Subcutaneous abdominal adipose tissue (tissue), 5 donors: ENCODE measurements at regions not wholly inside any gene's neighbourhood (a gene's known extent, or its start where the extent isn't known, plus 50 kb on each side); places are given as distances from the start of the nearest gene placed in this dataset.

Source experiments
- H3K27ac ChIP-seq: one replicate; pipeline ENCODE4 v1.7.0; 2013; ENCODE audit warnings: low read depth, mild to moderate bottlenecking, inconsistent platforms, low read length, moderate library complexity
- H3K27me3 ChIP-seq, 5 donors: one replicate each; pipeline ENCODE4 v1.7.0; 2013; ENCODE audit warnings: low read length in 5 of 5, inconsistent platforms in 1 of 5; ENCODE audit not compliant: control insufficient read depth in 5 of 5, insufficient read depth in 4 of 5
- H3K36me3 ChIP-seq, 5 donors: one replicate each; pipeline ENCODE4 v1.7.0; 2013; ENCODE audit warnings: low read length in 5 of 5; ENCODE audit not compliant: control insufficient read depth in 5 of 5, insufficient read depth in 5 of 5
- H3K4me1 ChIP-seq, 5 donors: one replicate each; pipeline ENCODE4 v1.7.0; 2013; ENCODE audit warnings: low read length in 5 of 5, mild to moderate bottlenecking in 3 of 5, moderate library complexity in 1 of 5; ENCODE audit not compliant: control insufficient read depth in 5 of 5, insufficient read depth in 5 of 5
- H3K4me3 ChIP-seq, 5 donors: one replicate each; pipeline ENCODE4 v1.7.0; 2013; ENCODE audit warnings: low read length in 5 of 5, low read depth in 1 of 5
- H3K9ac ChIP-seq, 5 donors: one replicate each; pipeline ENCODE4 v1.7.0; 2013; ENCODE audit warnings: low read length in 5 of 5, mild to moderate bottlenecking in 4 of 5, moderate library complexity in 3 of 5
- H3K9me3 ChIP-seq, 5 donors: one replicate each; pipeline ENCODE4 v1.7.0; 2013; ENCODE audit warnings: low read length in 5 of 5; ENCODE audit not compliant: control insufficient read depth in 5 of 5
- donor health status: healthy.
- donor health status: healthy.
- donor health status: healthy.
- donor health status: healthy.
- donor health status: healthy.

DNA sequence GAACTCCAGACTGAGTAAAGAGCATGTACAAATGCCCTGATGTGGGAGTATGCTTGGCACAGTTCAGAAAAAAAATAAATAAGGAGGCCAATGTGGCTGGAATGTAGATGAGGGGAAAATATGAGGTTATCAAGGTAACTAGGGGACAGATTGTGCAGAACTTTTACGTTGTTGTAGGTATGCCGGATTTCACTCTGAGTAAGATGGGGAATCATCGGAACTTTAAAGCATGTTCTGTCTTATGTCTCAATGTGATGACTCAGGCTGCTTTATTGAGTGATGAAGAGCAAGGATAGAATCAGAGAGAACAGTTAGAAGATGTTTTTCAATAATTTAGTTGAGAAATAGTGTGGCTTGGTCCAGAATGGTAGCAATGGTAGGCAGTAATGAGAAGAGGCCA lies 130.4 kb downstream of the C11orf87 start:
- H3K27ac ChIP-seq = no peak overlapping the region
- H3K4me1 ChIP-seq = peaks cover 0 to 6% (median 0%) of the 10 kb centered on the region in 5 donors

DNA sequence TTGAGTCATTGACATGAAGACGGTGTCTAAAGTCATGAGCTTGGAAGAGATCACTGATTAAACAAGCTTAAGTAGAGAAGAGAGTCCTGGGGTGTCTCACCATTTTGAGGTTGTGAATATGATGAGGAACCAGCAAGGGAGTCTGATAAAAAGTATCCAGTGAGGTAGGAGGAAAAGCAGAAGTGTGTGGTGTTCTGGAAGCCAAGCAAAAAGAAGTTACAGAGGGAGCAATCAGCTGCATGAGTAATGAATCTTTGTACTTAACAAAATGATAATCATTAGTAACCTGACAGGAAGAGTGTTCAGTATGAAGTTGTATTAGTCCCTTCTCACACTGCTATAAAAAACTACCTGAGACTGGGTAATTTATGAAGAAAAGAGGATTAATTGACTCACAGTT lies 131.3 kb downstream of the C11orf87 start:
- Histone ChIP-seq H3K27ac (no peak overlapping the region), H3K4me3 (no peak overlapping the region), H3K27me3 (no peaks in the 10 kb centered on the region), H3K9me3 (no peaks in the 10 kb centered on the region), H3K9ac (no peak overlapping the region), H3K4me1 (no peaks in the 10 kb centered on the region), H3K36me3 (no peaks in the 10 kb centered on the region)

More for the DNA sequence above, 130.4 kb downstream of the C11orf87 start:
- Histone ChIP-seq H3K36me3 (no peaks in the 10 kb centered on the region), H3K4me3 (no peak overlapping the region), H3K9ac (no peak overlapping the region), H3K27me3 (no peaks in the 10 kb centered on the region), H3K9me3 (no peaks in the 10 kb centered on the region)

DNA sequence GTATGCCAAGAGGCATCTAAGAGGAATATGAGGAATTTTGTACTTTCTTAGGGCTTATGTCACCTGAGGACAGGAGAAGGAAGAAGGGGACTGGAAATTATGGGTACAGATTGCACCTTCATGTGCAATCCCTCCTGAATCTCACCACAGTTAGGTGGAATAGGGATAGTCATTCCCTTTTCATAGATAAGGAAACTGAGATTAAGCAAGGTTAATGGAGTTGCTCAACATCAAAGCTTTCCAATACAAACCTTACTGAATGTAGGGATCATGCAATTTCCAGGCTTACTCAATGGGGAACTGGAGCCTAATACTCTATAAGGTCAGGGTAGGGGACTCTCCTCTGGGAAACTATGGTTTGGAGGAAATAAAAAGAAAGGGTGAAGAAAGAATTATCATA lies 133.0 kb downstream of the C11orf87 start:
- Histone ChIP-seq H3K27me3 (no peaks in the 10 kb centered on the region), H3K4me1 (no peaks in the 10 kb centered on the region), H3K27ac (no peak overlapping the region), H3K9ac (no peak overlapping the region), H3K9me3 (no peaks in the 10 kb centered on the region), H3K4me3 (no peak overlapping the region), H3K36me3 (no peaks in the 10 kb centered on the region)

- no peak overlapping the region for H3K4me3 ChIP-seq
- H3K4me1 ChIP-seq = no peaks in the 10 kb centered on the region
- H3K27me3 ChIP-seq = no peaks in the 10 kb centered on the region
- no peak overlapping the region for H3K27ac ChIP-seq
- no peaks in the 10 kb centered on the region for H3K36me3 ChIP-seq
- peaks cover 0 to 4% (median 0%) of the 10 kb centered on the region in 5 donors for H3K9me3 ChIP-seq
- no peak overlapping the region for H3K9ac ChIP-seq
Observed at GRCh38 chr11:109564241-109564640, 142.3 kb downstream of the C11orf87 start.

- no peak overlapping the region for H3K27ac ChIP-seq
- no peak overlapping the region for H3K9ac ChIP-seq
- H3K4me1 ChIP-seq = no peaks in the 10 kb centered on the region
- no peak overlapping the region for H3K4me3 ChIP-seq
- H3K9me3 ChIP-seq = no peaks in the 10 kb centered on the region
- no peaks in the 10 kb centered on the region for H3K27me3 ChIP-seq
- no peaks in the 10 kb centered on the region for H3K36me3 ChIP-seq
Observed at GRCh38 chr11:109582470-109582869, 160.5 kb downstream of the C11orf87 start.

DNA sequence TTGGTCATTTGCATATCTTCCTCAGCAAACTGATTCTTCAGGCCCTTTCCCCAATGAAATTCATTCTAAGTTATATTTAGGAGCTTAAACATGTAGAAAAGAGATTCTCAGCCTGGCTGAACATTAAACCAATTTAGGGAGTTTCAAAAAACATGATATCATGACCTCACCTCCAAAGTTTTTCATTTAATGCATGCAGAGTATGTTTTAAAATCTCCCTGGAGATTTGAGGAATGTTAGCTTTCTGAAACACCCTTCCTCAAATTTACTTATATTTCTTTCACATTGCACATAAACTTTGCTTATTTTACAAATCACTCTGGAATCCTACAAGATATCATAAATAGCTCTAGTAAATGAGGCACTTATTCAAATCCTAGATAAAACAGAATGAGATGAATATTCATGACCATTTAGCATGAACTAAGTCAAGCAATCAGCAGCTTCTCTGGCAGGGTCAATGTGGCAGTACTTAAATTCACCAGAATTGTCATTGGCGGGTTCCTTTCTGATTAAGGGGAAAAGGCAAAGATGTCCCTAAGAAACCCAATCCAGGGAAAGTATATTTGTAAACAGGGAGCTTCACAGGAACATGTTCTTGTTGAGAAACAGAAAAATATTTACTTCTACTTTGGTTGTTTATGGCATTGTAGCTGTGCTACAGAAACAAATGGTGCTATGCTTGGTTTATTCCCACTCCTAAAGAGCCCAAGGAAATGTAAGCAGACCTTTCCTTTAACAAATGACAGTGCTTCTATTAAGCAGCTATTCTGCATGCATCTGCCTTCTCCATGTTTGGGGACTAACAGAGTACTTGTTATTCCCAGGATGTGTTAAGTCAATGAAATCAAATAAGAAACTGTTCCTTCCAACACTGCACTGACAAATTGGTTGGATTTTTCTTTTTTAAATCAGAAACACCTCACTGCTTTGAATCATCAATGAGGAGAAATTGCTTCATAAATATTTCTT lies 162.3 kb downstream of the C11orf87 start:
- no peak overlapping the region for H3K9ac ChIP-seq
- H3K4me1 ChIP-seq = no peaks in the 10 kb centered on the region
- no peaks in the 10 kb centered on the region for H3K36me3 ChIP-seq
- H3K27ac ChIP-seq = no peak overlapping the region
- H3K9me3 ChIP-seq = no peaks in the 10 kb centered on the region
- no peak overlapping the region for H3K4me3 ChIP-seq
- no peaks in the 10 kb centered on the region for H3K27me3 ChIP-seq

GRCh38 chr11:109586789-109587188 lies 164.8 kb downstream of the C11orf87 start:
- Histone ChIP-seq H3K9ac (no peak overlapping the region), H3K36me3 (no peaks in the 10 kb centered on the region), H3K4me3 (no peak overlapping the region), H3K4me1 (no peaks in the 10 kb centered on the region), H3K9me3 (no peaks in the 10 kb centered on the region), H3K27ac (no peak overlapping the region), H3K27me3 (no peaks in the 10 kb centered on the region)

DNA sequence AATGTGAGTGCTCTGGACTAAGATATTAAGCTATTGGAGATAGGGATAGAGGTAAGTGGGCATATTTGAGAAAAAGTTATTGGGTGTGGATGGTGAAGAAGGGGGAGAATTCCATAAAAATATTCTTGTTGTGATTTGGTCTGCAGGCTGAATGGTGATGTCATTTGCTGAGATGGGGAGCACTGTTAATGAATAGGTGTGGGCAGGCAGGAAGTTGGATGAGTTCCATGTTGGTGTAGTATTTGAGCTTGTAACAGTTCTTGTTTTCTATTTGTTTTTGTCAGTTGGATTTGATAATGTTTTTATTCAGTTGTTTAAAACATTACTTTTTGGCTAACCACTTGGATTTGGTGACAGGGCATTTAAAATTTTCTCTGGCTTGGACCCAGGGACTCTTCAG lies 168.8 kb downstream of the C11orf87 start:
- Histone ChIP-seq H3K4me1 (no peaks in the 10 kb centered on the region), H3K9ac (no peak overlapping the region), H3K27me3 (no peaks in the 10 kb centered on the region), H3K4me3 (no peak overlapping the region), H3K27ac (no peak overlapping the region), H3K36me3 (no peaks in the 10 kb centered on the region), H3K9me3 (no peaks in the 10 kb centered on the region)

- no peaks in the 10 kb centered on the region for H3K36me3 ChIP-seq
- no peak overlapping the region for H3K4me3 ChIP-seq
- no peaks in the 10 kb centered on the region for H3K9me3 ChIP-seq
- H3K9ac ChIP-seq = no peak overlapping the region
- no peak overlapping the region for H3K27ac ChIP-seq
- no peaks in the 10 kb centered on the region for H3K27me3 ChIP-seq
- no peaks in the 10 kb centered on the region for H3K4me1 ChIP-seq
Observed at GRCh38 chr11:109597336-109597735, 175.3 kb downstream of the C11orf87 start.

- H3K27ac ChIP-seq = no peak overlapping the region
- H3K9ac ChIP-seq = no peak overlapping the region
- H3K4me3 ChIP-seq = no peak overlapping the region
- peaks cover 0 to 8% (median 5%) of the 10 kb centered on the region in 5 donors for H3K4me1 ChIP-seq
- H3K9me3 ChIP-seq = no peaks in the 10 kb centered on the region
- H3K27me3 ChIP-seq = no peaks in the 10 kb centered on the region
- no peaks in the 10 kb centered on the region for H3K36me3 ChIP-seq
Observed at GRCh38 chr11:109604481-109605400, 182.8 kb downstream of the C11orf87 start.
